ENCODE measurements at regions not wholly inside any gene's neighbourhood (a gene's known extent, or its start where the extent isn't known, plus 50 kb on each side); places are given as distances from the start of the nearest gene placed in this dataset.

- no peak for TF ChIP-seq BDP1 (IDR thresholded peaks at IDR 0.05; ENCODE audit: insufficient read depth, insufficient read length)
- TF ChIP-seq KDM5B (IDR thresholded peaks at IDR 0.05; ENCODE audit: insufficient replicate concordance, low read depth, low read length) = no peak
- no peak for TF ChIP-seq ZNF668 (CRISPR knock-in tag; IDR thresholded peaks at IDR 0.05)
- peak; percentile 88 for TF ChIP-seq HMBOX1 (IDR thresholded peaks at IDR 0.05)
- TF ChIP-seq TBL1XR1 (IDR thresholded peaks at IDR 0.05; ENCODE audit: low read length in 2 of 2) = peak in 1 of 2 experiments; percentile 89; a peak in 2 of 4 replicates
- no peak for TF ChIP-seq ARHGAP35 (IDR thresholded peaks at IDR 0.05; ENCODE audit: partially characterized antibody)
- TF ChIP-seq, protein P1, sequence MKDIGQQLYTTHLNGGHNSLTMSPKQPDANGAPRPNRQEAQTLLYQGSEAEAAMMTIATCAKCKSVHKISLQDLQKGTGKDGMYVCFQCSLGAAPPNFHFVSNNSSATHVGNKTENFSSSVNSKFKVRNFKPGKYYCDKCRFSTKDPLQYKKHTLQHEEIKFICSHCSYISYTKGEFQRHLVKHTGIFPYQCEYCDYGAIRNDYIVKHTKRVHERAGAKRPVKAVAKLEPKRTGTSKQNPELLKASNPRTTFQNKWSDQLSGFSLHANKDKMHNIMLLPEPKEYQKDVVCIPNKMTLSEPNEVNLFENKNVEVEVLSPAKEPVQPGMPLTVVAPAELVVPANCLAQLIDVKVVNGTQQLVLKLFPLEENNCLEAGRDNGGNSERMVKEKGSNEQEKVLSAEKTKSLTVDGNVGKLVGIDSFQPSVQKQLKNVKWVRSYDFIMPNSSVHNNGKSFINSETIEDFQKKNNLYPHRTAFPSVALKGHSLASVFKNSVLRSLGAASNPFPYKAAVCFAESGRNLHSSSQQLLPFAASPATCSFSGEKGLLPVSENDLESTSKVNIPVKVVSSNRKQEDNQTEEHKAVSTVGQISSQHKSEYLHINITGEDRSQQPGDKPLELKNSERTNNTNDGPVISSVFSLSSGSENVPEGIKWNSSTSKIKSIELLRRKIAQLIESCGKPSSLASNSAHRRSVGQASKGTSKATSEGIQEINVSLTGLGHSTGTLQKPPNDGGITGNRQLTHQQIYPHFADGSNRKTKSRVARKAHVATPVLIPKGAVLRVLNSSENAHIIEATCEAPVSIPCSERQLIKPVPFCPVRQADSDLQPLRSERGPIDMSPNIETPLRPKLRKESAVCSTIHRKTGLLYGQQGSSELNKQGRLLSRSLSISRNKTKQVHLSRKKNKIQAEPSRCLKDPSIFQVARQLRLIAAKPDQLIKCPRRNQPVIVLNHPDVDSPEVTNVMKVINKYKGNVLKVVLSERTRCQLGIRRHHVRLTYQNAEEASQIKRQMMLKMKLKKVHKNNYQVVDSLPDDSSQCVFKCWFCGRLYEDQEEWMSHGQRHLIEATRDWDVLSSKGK (CRISPR knock-in tag; IDR thresholded peaks at IDR 0.05) = no peak
- peak; percentile 50; the same call in 1 of the 2 replicates for TF ChIP-seq BCOR (IDR thresholded peaks at IDR 0.05)
- peak; percentile 99 to 100 for TF ChIP-seq FOXA3 (CRISPR knock-in tag; conservative IDR thresholded peaks at IDR 0.05 in 1 of 2, IDR thresholded peaks at IDR 0.05 in 1 of 2)
- peak; percentile 95 for TF ChIP-seq CREM (IDR thresholded peaks at IDR 0.05; ENCODE audit: low read depth)
- TF ChIP-seq TRIM28 (IDR thresholded peaks at IDR 0.05) = peak; percentile 65; the same call in 1 of the 2 replicates
- TF ChIP-seq, protein P2, sequence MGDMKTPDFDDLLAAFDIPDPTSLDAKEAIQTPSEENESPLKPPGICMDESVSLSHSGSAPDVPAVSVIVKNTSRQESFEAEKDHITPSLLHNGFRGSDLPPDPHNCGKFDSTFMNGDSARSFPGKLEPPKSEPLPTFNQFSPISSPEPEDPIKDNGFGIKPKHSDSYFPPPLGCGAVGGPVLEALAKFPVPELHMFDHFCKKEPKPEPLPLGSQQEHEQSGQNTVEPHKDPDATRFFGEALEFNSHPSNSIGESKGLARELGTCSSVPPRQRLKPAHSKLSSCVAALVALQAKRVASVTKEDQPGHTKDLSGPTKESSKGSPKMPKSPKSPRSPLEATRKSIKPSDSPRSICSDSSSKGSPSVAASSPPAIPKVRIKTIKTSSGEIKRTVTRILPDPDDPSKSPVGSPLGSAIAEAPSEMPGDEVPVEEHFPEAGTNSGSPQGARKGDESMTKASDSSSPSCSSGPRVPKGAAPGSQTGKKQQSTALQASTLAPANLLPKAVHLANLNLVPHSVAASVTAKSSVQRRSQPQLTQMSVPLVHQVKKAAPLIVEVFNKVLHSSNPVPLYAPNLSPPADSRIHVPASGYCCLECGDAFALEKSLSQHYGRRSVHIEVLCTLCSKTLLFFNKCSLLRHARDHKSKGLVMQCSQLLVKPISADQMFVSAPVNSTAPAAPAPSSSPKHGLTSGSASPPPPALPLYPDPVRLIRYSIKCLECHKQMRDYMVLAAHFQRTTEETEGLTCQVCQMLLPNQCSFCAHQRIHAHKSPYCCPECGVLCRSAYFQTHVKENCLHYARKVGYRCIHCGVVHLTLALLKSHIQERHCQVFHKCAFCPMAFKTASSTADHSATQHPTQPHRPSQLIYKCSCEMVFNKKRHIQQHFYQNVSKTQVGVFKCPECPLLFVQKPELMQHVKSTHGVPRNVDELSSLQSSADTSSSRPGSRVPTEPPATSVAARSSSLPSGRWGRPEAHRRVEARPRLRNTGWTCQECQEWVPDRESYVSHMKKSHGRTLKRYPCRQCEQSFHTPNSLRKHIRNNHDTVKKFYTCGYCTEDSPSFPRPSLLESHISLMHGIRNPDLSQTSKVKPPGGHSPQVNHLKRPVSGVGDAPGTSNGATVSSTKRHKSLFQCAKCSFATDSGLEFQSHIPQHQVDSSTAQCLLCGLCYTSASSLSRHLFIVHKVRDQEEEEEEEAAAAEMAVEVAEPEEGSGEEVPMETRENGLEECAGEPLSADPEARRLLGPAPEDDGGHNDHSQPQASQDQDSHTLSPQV (IDR thresholded peaks at IDR 0.05) = peak; percentile 70
- TF ChIP-seq, protein P3, sequence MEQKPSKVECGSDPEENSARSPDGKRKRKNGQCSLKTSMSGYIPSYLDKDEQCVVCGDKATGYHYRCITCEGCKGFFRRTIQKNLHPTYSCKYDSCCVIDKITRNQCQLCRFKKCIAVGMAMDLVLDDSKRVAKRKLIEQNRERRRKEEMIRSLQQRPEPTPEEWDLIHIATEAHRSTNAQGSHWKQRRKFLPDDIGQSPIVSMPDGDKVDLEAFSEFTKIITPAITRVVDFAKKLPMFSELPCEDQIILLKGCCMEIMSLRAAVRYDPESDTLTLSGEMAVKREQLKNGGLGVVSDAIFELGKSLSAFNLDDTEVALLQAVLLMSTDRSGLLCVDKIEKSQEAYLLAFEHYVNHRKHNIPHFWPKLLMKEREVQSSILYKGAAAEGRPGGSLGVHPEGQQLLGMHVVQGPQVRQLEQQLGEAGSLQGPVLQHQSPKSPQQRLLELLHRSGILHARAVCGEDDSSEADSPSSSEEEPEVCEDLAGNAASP (IDR thresholded peaks at IDR 0.05) = no peak
- TF ChIP-seq ZNF445 (CRISPR knock-in tag; IDR thresholded peaks at IDR 0.05; ENCODE audit: low read depth) = no peak
- peak; percentile 90 for TF ChIP-seq HDAC3 (IDR thresholded peaks at IDR 0.05; ENCODE audit: borderline replicate concordance, partially characterized antibody)
- no peak for TF ChIP-seq ZC3H4 (CRISPR knock-in tag; IDR thresholded peaks at IDR 0.05; ENCODE audit: borderline replicate concordance)
- TF ChIP-seq RFX5 (IDR thresholded peaks at IDR 0.05; ENCODE audit: low read depth, low read length) = no peak
- TF ChIP-seq L3MBTL2 (IDR thresholded peaks at IDR 0.05) = peak; percentile 45; the same call in 1 of the 2 replicates
- no peak for TF ChIP-seq RBM15 (IDR thresholded peaks at IDR 0.05; ENCODE audit: insufficient read depth, low read length)
Measured at GRCh38 chr6:47134476-47135189, 92.5 kb upstream of the ADGRF1 start (continued).
